NT2/D1 (cell line): ENCODE measurements at regions not wholly inside any gene's neighbourhood (a gene's known extent, or its start where the extent isn't known, plus 50 kb on each side); places are given as distances from the start of the nearest gene placed in this dataset.

Experiments used
- SUZ12 ChIP-seq: IDR thresholded peaks from 2 replicates; pipeline ENCODE4 v1.6.1; 2011; ENCODE audit not compliant: insufficient read length, insufficient read depth; ENCODE audit errors: extremely low read depth
- YY1 ChIP-seq: IDR thresholded peaks from 2 replicates; pipeline ENCODE4 v1.6.1; 2011; ENCODE audit not compliant: insufficient read length, insufficient read depth

DNA sequence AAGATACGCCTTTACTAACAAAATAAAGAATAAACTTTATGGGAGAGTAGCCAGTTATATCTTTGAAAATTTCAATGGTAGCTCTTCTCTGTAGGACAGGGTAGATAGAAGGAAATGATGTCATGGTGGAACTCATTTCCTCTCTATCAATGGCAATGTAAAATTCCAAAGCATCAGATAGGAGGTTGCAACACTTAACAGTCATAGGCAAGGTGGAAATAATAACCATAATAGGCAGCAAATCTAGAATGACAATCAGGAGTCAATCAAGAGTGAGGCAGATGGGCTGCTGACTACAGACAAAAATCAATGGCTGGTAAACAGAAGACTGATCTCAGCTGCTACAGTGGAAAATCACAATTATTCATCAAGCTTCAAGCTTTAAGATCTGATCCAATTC is 53.9 kb upstream of the TET2 start:
- no peak for TF ChIP-seq YY1
- TF ChIP-seq SUZ12, result no peak
